CD4-positive, alpha-beta T cell treated with Interferon alpha-2 for 1 hour (primary cell): ENCODE measurements at regions not wholly inside any gene's neighbourhood (a gene's known extent, or its start where the extent isn't known, plus 50 kb on each side); places are given as distances from the start of the nearest gene placed in this dataset.
"Not testable (repeated sequence)": the region's sequence is repeated elsewhere in the genome, so short reads cannot be mapped to it uniquely, and the experiment has no call there.

ENCODE experiments used
- DNase-seq, 2 donors: peaks; one replicate each; pipeline ENCODE4 v3.0.0-alpha.2; 2020 to 2022

- DNase-seq, result no peak
These were observed 363.4 kb upstream of the BOD1L1 start for GRCh38 chr4:13990596-13991589.

GRCh38 chr4:13992041-13992440 is 364.5 kb upstream of the BOD1L1 start:
- DNase-seq, result no peak

GRCh38 chr4:13992975-13993520 is 365.5 kb upstream of the BOD1L1 start:
- no peak for DNase-seq

GRCh38 chr4:13994016-13994415 is 366.5 kb upstream of the BOD1L1 start:
- no peak for DNase-seq

- DNase-seq, result no peak
These were observed 371.4 kb upstream of the BOD1L1 start for GRCh38 chr4:13998850-13999445.

GRCh38 chr4:14000091-14000814 is 372.7 kb upstream of the BOD1L1 start:
- no peak for DNase-seq

- not testable (repeated sequence) for DNase-seq
These were observed 374.8 kb upstream of the BOD1L1 start for GRCh38 chr4:14002331-14002730.

GRCh38 chr4:14008494-14008893 is 381.0 kb upstream of the BOD1L1 start:
- DNase-seq, result no peak

GRCh38 chr4:14018191-14018853 is 390.8 kb upstream of the BOD1L1 start:
- no peak for DNase-seq

- no peak for DNase-seq
These were observed 394.9 kb upstream of the BOD1L1 start for GRCh38 chr4:14022456-14022855.

- no peak for DNase-seq
These were observed 395.5 kb upstream of the BOD1L1 start for GRCh38 chr4:14023036-14023435.

GRCh38 chr4:14023896-14024295 is 396.4 kb upstream of the BOD1L1 start:
- DNase-seq, result no peak

- no peak for DNase-seq
These were observed 397.6 kb upstream of the BOD1L1 start for GRCh38 chr4:14025111-14025510.

- DNase-seq, result no peak
These were observed 398.4 kb upstream of the BOD1L1 start for GRCh38 chr4:14025891-14026290.

GRCh38 chr4:14028862-14029261 is 401.3 kb upstream of the BOD1L1 start:
- DNase-seq, result no peak

- DNase-seq, result no peak
These were observed 407.6 kb upstream of the BOD1L1 start for GRCh38 chr4:14035076-14035475.

- DNase-seq, result no peak
These were observed 415.7 kb upstream of the BOD1L1 start for GRCh38 chr4:14043203-14043602.

- no peak for DNase-seq
These were observed 419.1 kb upstream of the BOD1L1 start for GRCh38 chr4:14046642-14047041.

- no peak for DNase-seq
These were observed 420.3 kb upstream of the BOD1L1 start for GRCh38 chr4:14047840-14048239.

- no peak for DNase-seq
These were observed 422.4 kb upstream of the BOD1L1 start for GRCh38 chr4:14049946-14050345.

GRCh38 chr4:14053291-14053690 is 425.8 kb upstream of the BOD1L1 start:
- DNase-seq, result no peak

GRCh38 chr4:14054391-14054790 is 426.9 kb upstream of the BOD1L1 start:
- DNase-seq, result no peak

GRCh38 chr4:14059006-14059405 is 431.5 kb upstream of the BOD1L1 start:
- DNase-seq, result no peak
